ENCODE measurements at regions not wholly inside any gene's neighbourhood (a gene's known extent, or its start where the extent isn't known, plus 50 kb on each side); places are given as distances from the start of the nearest gene placed in this dataset.
"Not testable (repeated sequence)": the region's sequence is repeated elsewhere in the genome, so short reads cannot be mapped to it uniquely, and the experiment has no call there.

GRCh38 chr4:131430302-131430701, 1718.8 kb upstream of the PCDH10 start:
- DNase-seq = no peak

GRCh38 chr4:131441004-131441688, 1707.9 kb upstream of the PCDH10 start:
- no peak for DNase-seq

- no peak for DNase-seq
Observed at GRCh38 chr4:131447883-131448282, 1701.2 kb upstream of the PCDH10 start.

- DNase-seq = no peak
Observed at GRCh38 chr4:131450572-131451209, 1698.4 kb upstream of the PCDH10 start.

GRCh38 chr4:131459430-131460101, 1689.5 kb upstream of the PCDH10 start:
- DNase-seq = no peak

- no peak for DNase-seq
Observed at GRCh38 chr4:131470360-131470759, 1678.7 kb upstream of the PCDH10 start.

GRCh38 chr4:131488772-131489171, 1660.3 kb upstream of the PCDH10 start:
- no peak for DNase-seq

GRCh38 chr4:131496211-131496610, 1652.9 kb upstream of the PCDH10 start:
- not testable (repeated sequence) for DNase-seq

- no peak for DNase-seq
Observed at GRCh38 chr4:131499141-131499873, 1649.8 kb upstream of the PCDH10 start.

GRCh38 chr4:131509521-131509920, 1639.6 kb upstream of the PCDH10 start:
- no peak for DNase-seq

- DNase-seq = no peak
Observed at GRCh38 chr4:131526686-131527085, 1622.4 kb upstream of the PCDH10 start.

GRCh38 chr4:131531087-131531486, 1618.0 kb upstream of the PCDH10 start:
- DNase-seq = no peak

GRCh38 chr4:131534944-131535645, 1614.0 kb upstream of the PCDH10 start:
- no peak for DNase-seq

GRCh38 chr4:131540256-131540655, 1608.8 kb upstream of the PCDH10 start:
- no peak for DNase-seq

GRCh38 chr4:131547506-131547981, 1601.5 kb upstream of the PCDH10 start:
- no peak for DNase-seq

GRCh38 chr4:131551306-131551705, 1597.8 kb upstream of the PCDH10 start:
- DNase-seq = no peak

GRCh38 chr4:131566026-131566425, 1583.1 kb upstream of the PCDH10 start:
- no peak for DNase-seq

- DNase-seq = no peak
Observed at GRCh38 chr4:131584587-131584986, 1564.5 kb upstream of the PCDH10 start.

- no peak for DNase-seq
Observed at GRCh38 chr4:131595140-131595539, 1554.0 kb upstream of the PCDH10 start.

GRCh38 chr4:131603705-131604104, 1545.4 kb upstream of the PCDH10 start:
- DNase-seq = no peak

GRCh38 chr4:131609039-131609438, 1540.1 kb upstream of the PCDH10 start:
- no peak for DNase-seq

GRCh38 chr4:131610517-131610916, 1538.6 kb upstream of the PCDH10 start:
- DNase-seq = not testable (repeated sequence)
